Fibroblast of villous mesenchyme (primary cell): ENCODE measurements at regions not wholly inside any gene's neighbourhood (a gene's known extent, or its start where the extent isn't known, plus 50 kb on each side); places are given as distances from the start of the nearest gene placed in this dataset.

ENCODE experiments used
- DNase-seq: peaks from one replicate; pipeline ENCODE4 v3.0.0-alpha.2; 2010; ENCODE audit warnings: low read depth
- H3K4me3 ChIP-seq: 2 replicates; pipeline ENCODE4 v1.5.1; 2011; ENCODE audit warnings: low read depth, mild to moderate bottlenecking, low read length
- CTCF ChIP-seq: IDR thresholded peaks from 2 replicates; pipeline ENCODE4 v1.5.1; 2012; ENCODE audit warnings: low read depth, mild to moderate bottlenecking, low read length; ENCODE audit not compliant: insufficient read depth

GRCh38 chr4:24144381-24144780 lies 254.5 kb upstream of the PPARGC1A start:
- TF ChIP-seq CTCF = no peak

GRCh38 chr4:24143741-24144140 lies 253.9 kb upstream of the PPARGC1A start:
- no peak for TF ChIP-seq CTCF
- DNase-seq = no peak
- H3K4me3 ChIP-seq = no peak overlapping the region

More at GRCh38 chr4:24144381-24144780, 254.5 kb upstream of the PPARGC1A start:
- no peak for DNase-seq
- no peak overlapping the region for H3K4me3 ChIP-seq

GRCh38 chr4:24141836-24142235 lies 252.0 kb upstream of the PPARGC1A start:
- peak; percentile 14 for DNase-seq
- H3K4me3 ChIP-seq = no peak overlapping the region
- no peak for TF ChIP-seq CTCF

- TF ChIP-seq CTCF = no peak
- H3K4me3 ChIP-seq = no peak overlapping the region
- no peak for DNase-seq
These were observed 251.0 kb upstream of the PPARGC1A start for GRCh38 chr4:24140892-24141291.

- DNase-seq = peak; percentile 18
- TF ChIP-seq CTCF = no peak
- H3K4me3 ChIP-seq = no peak overlapping the region
These were observed 248.1 kb upstream of the PPARGC1A start for GRCh38 chr4:24137671-24138601.

GRCh38 chr4:24131954-24132673 lies 242.3 kb upstream of the PPARGC1A start:
- no peak overlapping the region for H3K4me3 ChIP-seq
- DNase-seq = no peak
- no peak for TF ChIP-seq CTCF
